Astrocyte (in vitro differentiated cells and primary cell): ENCODE measurements at regions not wholly inside any gene's neighbourhood (a gene's known extent, or its start where the extent isn't known, plus 50 kb on each side); places are given as distances from the start of the nearest gene placed in this dataset.

Experiments used
- DNase-seq: peaks from one replicate; pipeline ENCODE4 v3.0.0-alpha.2; 2010; ENCODE audit warnings: low read depth
- FAIRE-seq: peaks from 2 replicates; lab custom pipeline; 2011; peaks lifted over from hg19 to GRCh38; lab: Jason Lieb, UNC
- H2AFZ ChIP-seq: 2 replicates; pipeline ENCODE4 v1.6.0; 2012; ENCODE audit warnings: low read depth, low read length, inconsistent platforms
- H3K27ac ChIP-seq: 2 replicates; pipeline ENCODE4 v1.5.1; 2011; ENCODE audit warnings: low read depth, low read length, inconsistent platforms
- H3K27me3 ChIP-seq: 2 replicates; pipeline ENCODE4 v1.6.0; 2011; ENCODE audit warnings: low read length, inconsistent platforms; ENCODE audit not compliant: insufficient read depth
- H3K36me3 ChIP-seq: 2 replicates; pipeline ENCODE4 v1.5.1; 2011; ENCODE audit warnings: low read length, inconsistent platforms; ENCODE audit not compliant: insufficient read depth
- H3K4me1 ChIP-seq: 2 replicates; pipeline ENCODE4 v1.5.1; 2011; ENCODE audit warnings: low read length, inconsistent platforms; ENCODE audit not compliant: insufficient read depth
- H3K4me2 ChIP-seq: 2 replicates; pipeline ENCODE4 v1.6.0; 2012; ENCODE audit warnings: low read length, inconsistent platforms
- H3K4me3 ChIP-seq: 2 replicates; pipeline ENCODE4 v1.5.1; 2011; ENCODE audit warnings: low read depth, mild to moderate bottlenecking, low read length, inconsistent platforms; ENCODE audit not compliant: insufficient read depth
- H3K79me2 ChIP-seq: 2 replicates; pipeline ENCODE4 v1.6.0; 2012; ENCODE audit warnings: mild to moderate bottlenecking, low read length, inconsistent platforms; ENCODE audit not compliant: insufficient read depth
- H3K9ac ChIP-seq: 2 replicates; pipeline ENCODE4 v1.6.0; 2012; ENCODE audit warnings: mild to moderate bottlenecking, low read length, inconsistent platforms
- H3K9me3 ChIP-seq: 2 replicates; pipeline ENCODE4 v1.5.1; 2012; ENCODE audit warnings: low read depth, mild to moderate bottlenecking, low read length, inconsistent platforms; ENCODE audit not compliant: insufficient read depth
- H4K20me1 ChIP-seq: 2 replicates; pipeline ENCODE4 v1.6.0; 2012; ENCODE audit warnings: low read length, inconsistent platforms; ENCODE audit not compliant: insufficient read depth
- H3K27ac Mint-ChIP-seq: one replicate; pipeline ENCODE4 v1.8.0; 2021; ENCODE audit warnings: mild to moderate bottlenecking, mixed read lengths; ENCODE audit not compliant: unreplicated experiment
- H3K27me3 Mint-ChIP-seq: one replicate; pipeline ENCODE4 v1.8.0; 2021; ENCODE audit warnings: low read depth, mixed read lengths; ENCODE audit not compliant: unreplicated experiment
- H3K36me3 Mint-ChIP-seq: one replicate; pipeline ENCODE4 v1.8.0; 2021; ENCODE audit warnings: low read depth, mixed read lengths; ENCODE audit not compliant: unreplicated experiment
- H3K4me1 Mint-ChIP-seq: one replicate; pipeline ENCODE4 v1.8.0; 2021; ENCODE audit warnings: low read depth, mixed read lengths; ENCODE audit not compliant: unreplicated experiment
- H3K4me3 Mint-ChIP-seq: one replicate; pipeline ENCODE4 v1.8.0; 2021; ENCODE audit warnings: mild to moderate bottlenecking, moderate library complexity, mixed read lengths; ENCODE audit not compliant: unreplicated experiment
- H3K9me3 Mint-ChIP-seq: one replicate; pipeline ENCODE4 v1.8.0; 2021; ENCODE audit warnings: mild to moderate bottlenecking, mixed read lengths; ENCODE audit not compliant: unreplicated experiment
- CTCF ChIP-seq: IDR thresholded peaks from 2 replicates; pipeline ENCODE4 v1.5.1; 2011; ENCODE audit warnings: low read depth, mild to moderate bottlenecking, inconsistent platforms, low read length, moderate library complexity; ENCODE audit not compliant: insufficient read depth
- EZH2 ChIP-seq: IDR thresholded peaks from 2 replicates; pipeline ENCODE4 v1.6.1; 2012; ENCODE audit warnings: mild to moderate bottlenecking, low read length, inconsistent platforms; ENCODE audit not compliant: insufficient read depth

GRCh38 chr15:70235347-70235746 is 137.6 kb upstream of the TLE3 start:
- TF ChIP-seq CTCF = no peak
- no peak for TF ChIP-seq EZH2
- Histone ChIP-seq H3K36me3 (no peaks in the 10 kb centered on the region), H3K9ac (no peak overlapping the region), H3K27me3 (no peaks in the 10 kb centered on the region), H3K4me3 (no peak overlapping the region), H4K20me1 (no peaks in the 10 kb centered on the region), H3K79me2 (no peaks in the 10 kb centered on the region), H3K4me2 (peak overlapping the region; percentile 48), H3K9me3 (no peaks in the 10 kb centered on the region), H2AFZ (no peak overlapping the region), H3K27ac (no peak overlapping the region), H3K4me1 (peaks cover 28% of the 10 kb centered on the region)
- FAIRE-seq (no peak), DNase-seq (no peak)
- peak overlapping the region; percentile 88 for H3K27ac Mint-ChIP-seq
- peaks cover 12% of the 10 kb centered on the region for H3K9me3 Mint-ChIP-seq
- no peaks in the 10 kb centered on the region for H3K36me3 Mint-ChIP-seq
- peaks cover 26% of the 10 kb centered on the region for H3K4me1 Mint-ChIP-seq
- H3K4me3 Mint-ChIP-seq = no peak overlapping the region
- peaks cover 26% of the 10 kb centered on the region for H3K27me3 Mint-ChIP-seq

GRCh38 chr15:70234256-70234905 is 136.7 kb upstream of the TLE3 start:
- H3K36me3 Mint-ChIP-seq = no peaks in the 10 kb centered on the region
- peak overlapping the region; percentile 48 for H3K4me2 ChIP-seq
- no peak overlapping the region for H2AFZ ChIP-seq

More at GRCh38 chr15:70234256-70234905, 136.7 kb upstream of the TLE3 start:
- H3K27me3 ChIP-seq = no peaks in the 10 kb centered on the region
- H3K4me1 ChIP-seq = peaks cover 28% of the 10 kb centered on the region
- no peaks in the 10 kb centered on the region for H3K79me2 ChIP-seq
- H3K4me1 Mint-ChIP-seq = peaks cover 26% of the 10 kb centered on the region
- H3K27me3 Mint-ChIP-seq = peaks cover 21% of the 10 kb centered on the region
- TF ChIP-seq EZH2 = no peak
- TF ChIP-seq CTCF = no peak
- peaks cover 16% of the 10 kb centered on the region for H3K9me3 Mint-ChIP-seq
- H3K27ac ChIP-seq = no peak overlapping the region
- H3K9me3 ChIP-seq = no peaks in the 10 kb centered on the region
- DNase-seq (peak; percentile 73), FAIRE-seq (peak; percentile 88)
- no peak overlapping the region for H3K4me3 Mint-ChIP-seq
- H3K27ac Mint-ChIP-seq = peak overlapping the region; percentile 64
- no peaks in the 10 kb centered on the region for H4K20me1 ChIP-seq
- no peaks in the 10 kb centered on the region for H3K36me3 ChIP-seq
- H3K4me3 ChIP-seq = no peak overlapping the region
- no peak overlapping the region for H3K9ac ChIP-seq
